ENCODE measurements at regions not wholly inside any gene's neighbourhood (a gene's known extent, or its start where the extent isn't known, plus 50 kb on each side); places are given as distances from the start of the nearest gene placed in this dataset.

- TF ChIP-seq CTCF (IDR thresholded peaks at IDR 0.05) = no peak
- no peak for TF ChIP-seq POLR2A (IDR thresholded peaks at IDR 0.05)
Observed at GRCh38 chr4:160652790-160653189, 1511.0 kb downstream of the FSTL5 start.

Measured in sigmoid colon (tissue), 3 donors.